H1 (cell line): ENCODE measurements at regions not wholly inside any gene's neighbourhood (a gene's known extent, or its start where the extent isn't known, plus 50 kb on each side); places are given as distances from the start of the nearest gene placed in this dataset.
A peak's percentile ranks its signal among the peaks of the same experiment; 100 is the strongest.

ENCODE experiments used
- CTCF ChIA-PET: fragments of 300-600 bp; sonication (Branson Sonifier 250); formaldehyde crosslinking; loops from one replicate; lab custom pipeline; 2021; ENCODE audit not compliant: partially characterized antibody; lab: Charles Lee
- POLR2A ChIA-PET: fragments of 300-600 bp; sonication (Branson Sonifier 250); formaldehyde crosslinking; loops from one replicate; lab custom pipeline; 2021; ENCODE audit warnings: inconsistent platforms; ENCODE audit not compliant: partially characterized antibody; lab: Charles Lee
- DNase-seq, 2 experiments: peaks; one replicate each; pipeline versions ENCODE4 v3.0.0 to v3.0.0-alpha.2; 2010 to 2022; ENCODE audit warnings: low spot score in 2 of 2, low read depth in 1 of 2, mixed read lengths in 1 of 2
- FAIRE-seq: peaks from 2 replicates; lab custom pipeline; 2011; peaks lifted over from hg19 to GRCh38; lab: Jason Lieb, UNC
- H2AFZ ChIP-seq: 2 replicates; pipeline ENCODE4 v1.8.1; 2012; ENCODE audit warnings: low read length, inconsistent platforms
- H2AK5ac ChIP-seq: 2 replicates; pipeline ENCODE4 v1.6.1; 2013; ENCODE audit warnings: low read depth, low read length
- H2BK120ac ChIP-seq: replicated peaks from 2 replicates; pipeline ENCODE3; 2013; ENCODE audit warnings: low read depth, low read length, inconsistent platforms
- H2BK12ac ChIP-seq: 2 replicates; pipeline ENCODE4 v1.6.1; 2013; ENCODE audit warnings: low read depth, low read length
- H2BK15ac ChIP-seq: 2 replicates; pipeline ENCODE4 v1.6.1; 2013; ENCODE audit warnings: low read length
- H2BK20ac ChIP-seq: 2 replicates; pipeline ENCODE4 v1.6.1; 2013; ENCODE audit warnings: low read length
- H2BK5ac ChIP-seq: 2 replicates; pipeline ENCODE4 v1.6.1; 2013; ENCODE audit warnings: low read depth, low read length
- H3K14ac ChIP-seq: 2 replicates; pipeline ENCODE4 v1.6.1; 2013; ENCODE audit warnings: inconsistent platforms; ENCODE audit not compliant: insufficient read length
- H3K18ac ChIP-seq: 2 replicates; pipeline ENCODE4 v1.6.1; 2013; ENCODE audit warnings: low read length; ENCODE audit errors: extremely low read depth
- H3K23ac ChIP-seq: 2 replicates; pipeline ENCODE4 v1.6.1; 2013; ENCODE audit warnings: inconsistent platforms; ENCODE audit not compliant: insufficient read length
- H3K23me2 ChIP-seq: 2 replicates; pipeline ENCODE4 v1.6.1; 2013; ENCODE audit warnings: low read depth, low read length
- H3K27ac ChIP-seq: 2 replicates; pipeline ENCODE4 v1.6.1; 2011; ENCODE audit warnings: low read depth, low read length, inconsistent platforms
- H3K27me3 ChIP-seq, 4 experiments: replicated peaks in 1 of 4; 1 replicate in 1 of 4; 2 replicates in 3 of 4; pipeline versions ENCODE4 v1.6.1 to v1.8.1; 2011 to 2013; ENCODE audit warnings: low read length in 3 of 4, mild to moderate bottlenecking in 3 of 4, inconsistent platforms in 2 of 4, mixed read lengths in 2 of 4, moderate library complexity in 1 of 4; ENCODE audit not compliant: control insufficient read depth in 3 of 4, insufficient read depth in 3 of 4; ENCODE audit errors: extremely low read depth in 1 of 4
- H3K36me3 ChIP-seq, 4 experiments: 2 replicates each; pipeline versions ENCODE4 v1.6.1 to v1.8.1; 2011 to 2013; ENCODE audit warnings: mild to moderate bottlenecking in 4 of 4, low read length in 3 of 4, moderate library complexity in 2 of 4, control low read depth in 1 of 4, inconsistent platforms in 1 of 4; ENCODE audit not compliant: insufficient read depth in 4 of 4, control insufficient read depth in 2 of 4
- H3K4ac ChIP-seq: replicated peaks from 2 replicates; pipeline ENCODE3; 2013; ENCODE audit warnings: low read length, low read depth, mixed read lengths, inconsistent platforms; ENCODE audit not compliant: insufficient read length
- H3K4me1 ChIP-seq, 4 experiments: replicated peaks in 1 of 4; 1 replicate in 1 of 4; 2 replicates in 3 of 4; pipeline versions ENCODE4 v1.6.1 to v1.8.1; 2011 to 2013; ENCODE audit warnings: low read length in 3 of 4, inconsistent platforms in 2 of 4, mixed read lengths in 1 of 4; ENCODE audit not compliant: insufficient read depth in 4 of 4, control insufficient read depth in 3 of 4
- H3K4me2 ChIP-seq, 2 experiments: 2 replicates each; pipeline versions ENCODE4 v1.6.1 to v1.8.1; 2011 to 2013; ENCODE audit warnings: low read depth in 2 of 2, low read length in 2 of 2, control low read depth in 1 of 2, inconsistent platforms in 1 of 2, mild to moderate bottlenecking in 1 of 2; ENCODE audit not compliant: insufficient read depth in 1 of 2
- H3K4me3 ChIP-seq, 4 experiments: fragments of 200-600, 300-600 bp in 1 of 4; sonication (generic), shearing (Covaris generic), sonication (Bioruptor Twin) in 1 of 4; 2 replicates each; pipeline versions ENCODE4 v1.5.1 to v1.8.1; 2011 to 2016; ENCODE audit warnings: low read length in 4 of 4, low read depth in 3 of 4, control low read depth in 2 of 4, inconsistent platforms in 2 of 4, mild to moderate bottlenecking in 2 of 4, mixed read lengths in 1 of 4, moderate library complexity in 1 of 4; ENCODE audit not compliant: insufficient read depth in 2 of 4; ENCODE audit errors: extremely low read depth in 1 of 4
- H3K56ac ChIP-seq: replicated peaks from 2 replicates; pipeline ENCODE3; 2013; ENCODE audit warnings: low read depth, mild to moderate bottlenecking, mixed read lengths, low read length, inconsistent platforms; ENCODE audit not compliant: insufficient read length
- H3K79me1 ChIP-seq: 2 replicates; pipeline ENCODE4 v1.6.1; 2013; ENCODE audit warnings: low read depth, low read length, control low read depth
- H3K79me2 ChIP-seq, 2 experiments: 2 replicates each; pipeline versions ENCODE4 v1.6.1 to v1.8.1; 2012 to 2013; ENCODE audit warnings: low read length in 2 of 2, mild to moderate bottlenecking in 2 of 2, inconsistent platforms in 1 of 2; ENCODE audit not compliant: insufficient read depth in 2 of 2, control insufficient read depth in 1 of 2
- H3K9ac ChIP-seq, 4 experiments: replicated peaks in 1 of 4; 1 replicate in 1 of 4; 2 replicates in 3 of 4; pipeline versions ENCODE4 v1.6.1 to v1.8.1; 2011 to 2013; ENCODE audit warnings: low read depth in 3 of 4, low read length in 3 of 4, control low read depth in 2 of 4, mild to moderate bottlenecking in 2 of 4, moderate library complexity in 2 of 4, inconsistent platforms in 1 of 4; ENCODE audit errors: extremely low read depth in 1 of 4
- H3K9me3 ChIP-seq, 2 experiments: 2 replicates each; pipeline versions ENCODE4 v1.6.1 to v1.8.1; 2012 to 2013; ENCODE audit warnings: mild to moderate bottlenecking in 2 of 2, moderate library complexity in 2 of 2, control low read depth in 1 of 2, inconsistent platforms in 1 of 2, low read depth in 1 of 2, low read length in 1 of 2, mixed read lengths in 1 of 2; ENCODE audit not compliant: insufficient read depth in 2 of 2
- H4K20me1 ChIP-seq, 2 experiments: replicated peaks in 1 of 2; 2 replicates each; pipeline versions ENCODE3 to v1.8.1; 2011 to 2013; ENCODE audit warnings: inconsistent platforms in 2 of 2, low read length in 2 of 2, mild to moderate bottlenecking in 1 of 2; ENCODE audit not compliant: insufficient read depth in 2 of 2, control insufficient read depth in 1 of 2
- H4K5ac ChIP-seq: 2 replicates; pipeline ENCODE4 v1.6.1; 2013; ENCODE audit warnings: low read length, low read depth, mixed read lengths, inconsistent platforms; ENCODE audit not compliant: insufficient read length
- H4K8ac ChIP-seq: 2 replicates; pipeline ENCODE4 v1.8.0; 2013; ENCODE audit warnings: mild to moderate bottlenecking, moderate library complexity, low read length, inconsistent platforms; ENCODE audit not compliant: insufficient read depth; ENCODE audit errors: extremely low read depth
- H4K91ac ChIP-seq: replicated peaks from 2 replicates; pipeline ENCODE3; 2013; ENCODE audit warnings: low read length, mixed read lengths, inconsistent platforms; ENCODE audit not compliant: insufficient read length
- RAD21 ChIP-seq, 2 experiments: IDR thresholded peaks in 1 of 2; conservative IDR thresholded peaks in 1 of 2; 2 replicates each; pipeline ENCODE4 v1.6.1; 2011; ENCODE audit warnings: low read depth in 2 of 2, low read length in 2 of 2, improper control_type of control experiment in 1 of 2, inconsistent platforms in 1 of 2, mild to moderate bottlenecking in 1 of 2, moderate library complexity in 1 of 2
- TAF1 ChIP-seq: IDR thresholded peaks from 2 replicates; pipeline ENCODE4 v1.6.1; 2011; ENCODE audit warnings: mild to moderate bottlenecking, low read depth, low read length
- WGBS, 2 experiments: shearing (Covaris generic) in 1 of 2; methylation state at CpG; one replicate each; pipeline versions ENCODE4 v1.1.6 to v1.1.7; 2013 to 2015; ENCODE audit warnings: low lambda C conversion rate in 2 of 2, mixed read lengths in 2 of 2, inconsistent platforms in 1 of 2, low coverage in 1 of 2, missing lambda C conversion rate in 1 of 2; ENCODE audit not compliant: insufficient replicate concordance in 2 of 2, insufficient coverage in 1 of 2, insufficient read length in 1 of 2; ENCODE audit errors: extremely low coverage in 1 of 2, missing lambda C conversion rate in 1 of 2; 5-methylcytosine and 5-hydroxymethylcytosine counted together
- TF ChIP-seq, protein P1 (sequence below), 3 experiments: IDR thresholded peaks; 1 replicate in 2 of 3; 2 replicates in 1 of 3; pipeline versions ENCODE4 v1.5.1 to v1.6.1; 2011; ENCODE audit warnings: low read length in 3 of 3, mild to moderate bottlenecking in 3 of 3, inconsistent platforms in 2 of 3, low read depth in 1 of 3, moderate library complexity in 1 of 3; ENCODE audit not compliant: insufficient read depth in 1 of 3; ENCODE audit errors: control extremely low read depth in 1 of 3
- TF ChIP-seq, protein P2 (sequence below): IDR thresholded peaks from 2 replicates; pipeline ENCODE4 v1.6.1; 2012; ENCODE audit warnings: inconsistent platforms

DNA sequence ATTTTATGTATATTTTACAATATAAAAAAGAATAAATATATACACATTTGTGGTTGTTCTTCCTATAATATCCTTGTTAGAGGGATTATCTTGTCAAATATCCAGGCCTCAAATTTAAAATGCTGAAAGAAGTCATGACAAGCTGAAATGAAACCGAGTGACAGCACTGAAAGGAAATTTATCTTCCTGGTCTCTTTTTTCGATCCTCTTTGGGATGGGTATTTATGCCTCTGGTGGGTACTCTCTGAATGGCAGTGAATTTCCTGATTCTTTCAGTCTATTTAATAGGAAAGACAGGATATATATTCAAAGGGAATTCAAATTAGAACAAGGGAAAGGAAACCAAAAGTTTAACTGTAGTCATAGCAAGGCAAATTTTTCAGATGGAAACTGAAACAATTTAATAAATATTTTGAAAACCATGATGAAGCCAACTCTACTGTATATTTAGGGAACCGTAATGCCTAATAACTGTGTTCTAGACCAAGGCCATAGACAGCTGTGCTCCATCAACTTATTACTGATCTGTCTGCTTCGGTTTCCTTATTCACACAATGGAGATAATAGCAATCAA lies 97.9 kb downstream of the DLEU7 start:
- no peak for DNase-seq
- no peak overlapping the region for H2AK5ac ChIP-seq
- no peak overlapping the region for H3K4ac ChIP-seq
- no peak overlapping the region for H3K4me2 ChIP-seq
- WGBS, 2 experiments: 90% methylated on average over 4 of the region's 4 CpGs; no CpG with 5 or more reads in 1 of the 2 experiments
- POLR2A ChIA-PET: no interaction called here
- H3K79me1 ChIP-seq: no peaks in the 10 kb centered on the region
- H3K4me1 ChIP-seq: no peaks in the 10 kb centered on the region
- no peak overlapping the region for H2BK120ac ChIP-seq
- H4K20me1 ChIP-seq: no peaks in the 10 kb centered on the region
- H3K9ac ChIP-seq: no peak overlapping the region
- no peak overlapping the region for H3K18ac ChIP-seq
- peaks cover 0 to 1% (median 0%) of the 10 kb centered on the region in 4 experiments; a peak in 1 of 7 replicates for H3K27me3 ChIP-seq
- no peak overlapping the region for H3K56ac ChIP-seq
- no peak overlapping the region for H3K23ac ChIP-seq
- H2BK15ac ChIP-seq: no peak overlapping the region
- FAIRE-seq: no peak
- H2BK12ac ChIP-seq: no peak overlapping the region
- no peaks in the 10 kb centered on the region for H3K79me2 ChIP-seq
- H3K14ac ChIP-seq: no peak overlapping the region
- H3K9me3 ChIP-seq: no peaks in the 10 kb centered on the region
- no peak overlapping the region for H4K5ac ChIP-seq
- no peak overlapping the region for H4K8ac ChIP-seq
- no peaks in the 10 kb centered on the region for H3K36me3 ChIP-seq
- H2BK20ac ChIP-seq: no peak overlapping the region
- H3K23me2 ChIP-seq: no peaks in the 10 kb centered on the region
- TF ChIP-seq TAF1: no peak
- TF ChIP-seq, protein P1, sequence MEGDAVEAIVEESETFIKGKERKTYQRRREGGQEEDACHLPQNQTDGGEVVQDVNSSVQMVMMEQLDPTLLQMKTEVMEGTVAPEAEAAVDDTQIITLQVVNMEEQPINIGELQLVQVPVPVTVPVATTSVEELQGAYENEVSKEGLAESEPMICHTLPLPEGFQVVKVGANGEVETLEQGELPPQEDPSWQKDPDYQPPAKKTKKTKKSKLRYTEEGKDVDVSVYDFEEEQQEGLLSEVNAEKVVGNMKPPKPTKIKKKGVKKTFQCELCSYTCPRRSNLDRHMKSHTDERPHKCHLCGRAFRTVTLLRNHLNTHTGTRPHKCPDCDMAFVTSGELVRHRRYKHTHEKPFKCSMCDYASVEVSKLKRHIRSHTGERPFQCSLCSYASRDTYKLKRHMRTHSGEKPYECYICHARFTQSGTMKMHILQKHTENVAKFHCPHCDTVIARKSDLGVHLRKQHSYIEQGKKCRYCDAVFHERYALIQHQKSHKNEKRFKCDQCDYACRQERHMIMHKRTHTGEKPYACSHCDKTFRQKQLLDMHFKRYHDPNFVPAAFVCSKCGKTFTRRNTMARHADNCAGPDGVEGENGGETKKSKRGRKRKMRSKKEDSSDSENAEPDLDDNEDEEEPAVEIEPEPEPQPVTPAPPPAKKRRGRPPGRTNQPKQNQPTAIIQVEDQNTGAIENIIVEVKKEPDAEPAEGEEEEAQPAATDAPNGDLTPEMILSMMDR (IDR thresholded peaks at IDR 0.05; ENCODE audit: control extremely low read depth in 1 of 3, insufficient read depth in 1 of 3, low read depth in 1 of 3, low read length in 3 of 3): peak in 1 of 3 experiments; percentile 22; a peak in 1 of 4 replicates
- peak; percentile 18 to 25; a peak in 3 of 4 replicates for TF ChIP-seq RAD21 (IDR thresholded peaks at IDR 0.05 in 1 of 2, conservative IDR thresholded peaks at IDR 0.05 in 1 of 2; ENCODE audit: low read depth in 2 of 2, low read length in 2 of 2)
- TF ChIP-seq, protein P2, sequence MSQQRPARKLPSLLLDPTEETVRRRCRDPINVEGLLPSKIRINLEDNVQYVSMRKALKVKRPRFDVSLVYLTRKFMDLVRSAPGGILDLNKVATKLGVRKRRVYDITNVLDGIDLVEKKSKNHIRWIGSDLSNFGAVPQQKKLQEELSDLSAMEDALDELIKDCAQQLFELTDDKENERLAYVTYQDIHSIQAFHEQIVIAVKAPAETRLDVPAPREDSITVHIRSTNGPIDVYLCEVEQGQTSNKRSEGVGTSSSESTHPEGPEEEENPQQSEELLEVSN: no peak
- no peak overlapping the region for H3K4me3 ChIP-seq
- no peak overlapping the region for H2BK5ac ChIP-seq
- no peak overlapping the region for H2AFZ ChIP-seq
- H3K27ac ChIP-seq: no peak overlapping the region
- CTCF ChIA-PET: interaction anchor here (0.8 to 1.3 kb wide), 6 partner anchors 11 to 662 kb away, joined by 3 to 4 read pairs (median 3); no protein-coding TSS in a partner anchor
- H4K91ac ChIP-seq: no peak overlapping the region
